Hepatocyte (in vitro differentiated cells): ENCODE measurements at regions not wholly inside any gene's neighbourhood (a gene's known extent, or its start where the extent isn't known, plus 50 kb on each side); places are given as distances from the start of the nearest gene placed in this dataset.

Experiments
- EZH2 ChIP-seq: fragments of 200-600 bp; sonication (generic); IDR thresholded peaks from 2 replicates; pipeline ENCODE4 v1.6.1; 2016; ENCODE audit warnings: antibody characterized with exemption, mild to moderate bottlenecking, borderline replicate concordance
- EZH2phosphoT487 ChIP-seq: fragments of 200-600 bp; sonication (generic); IDR thresholded peaks from one replicate; pipeline ENCODE4 v1.6.1; 2018; ENCODE audit warnings: antibody characterized with exemption, mild to moderate bottlenecking, low read depth, moderate library complexity; ENCODE audit not compliant: unreplicated experiment, severe bottlenecking
- TF ChIP-seq, protein P1 (sequence below): fragments of 200-600 bp; sonication (generic); IDR thresholded peaks from 2 replicates; pipeline ENCODE4 v1.5.1; 2016; ENCODE audit warnings: antibody characterized with exemption, mild to moderate bottlenecking; ENCODE audit not compliant: poor library complexity

DNA sequence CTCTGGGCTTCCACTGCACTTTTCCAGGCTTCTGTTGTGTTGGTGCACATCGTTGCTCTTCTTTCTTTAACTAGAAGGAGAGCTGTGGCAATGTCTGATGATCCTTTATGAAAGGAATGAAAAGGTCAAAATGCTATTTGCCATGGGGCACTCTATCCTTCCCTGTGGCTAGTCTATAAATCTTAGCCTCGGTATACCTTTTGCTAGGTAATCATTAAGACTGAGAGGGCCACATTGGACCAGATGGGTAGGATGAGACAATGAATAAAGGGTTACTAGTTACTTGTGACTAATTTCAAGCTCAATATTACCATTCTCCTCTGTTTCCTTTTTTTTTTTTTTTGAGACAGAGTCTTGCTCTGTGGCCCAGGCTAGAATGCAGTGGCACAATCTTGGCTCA is 89.4 kb upstream of the C1orf87 start:
- TF ChIP-seq, protein P1, sequence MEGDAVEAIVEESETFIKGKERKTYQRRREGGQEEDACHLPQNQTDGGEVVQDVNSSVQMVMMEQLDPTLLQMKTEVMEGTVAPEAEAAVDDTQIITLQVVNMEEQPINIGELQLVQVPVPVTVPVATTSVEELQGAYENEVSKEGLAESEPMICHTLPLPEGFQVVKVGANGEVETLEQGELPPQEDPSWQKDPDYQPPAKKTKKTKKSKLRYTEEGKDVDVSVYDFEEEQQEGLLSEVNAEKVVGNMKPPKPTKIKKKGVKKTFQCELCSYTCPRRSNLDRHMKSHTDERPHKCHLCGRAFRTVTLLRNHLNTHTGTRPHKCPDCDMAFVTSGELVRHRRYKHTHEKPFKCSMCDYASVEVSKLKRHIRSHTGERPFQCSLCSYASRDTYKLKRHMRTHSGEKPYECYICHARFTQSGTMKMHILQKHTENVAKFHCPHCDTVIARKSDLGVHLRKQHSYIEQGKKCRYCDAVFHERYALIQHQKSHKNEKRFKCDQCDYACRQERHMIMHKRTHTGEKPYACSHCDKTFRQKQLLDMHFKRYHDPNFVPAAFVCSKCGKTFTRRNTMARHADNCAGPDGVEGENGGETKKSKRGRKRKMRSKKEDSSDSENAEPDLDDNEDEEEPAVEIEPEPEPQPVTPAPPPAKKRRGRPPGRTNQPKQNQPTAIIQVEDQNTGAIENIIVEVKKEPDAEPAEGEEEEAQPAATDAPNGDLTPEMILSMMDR, result no peak
- TF ChIP-seq EZH2phosphoT487 (no peak), EZH2 (no peak)
